SIG-M5 treated with dmso at 0.1 percent for 504 hours (cell line): ENCODE measurements at regions not wholly inside any gene's neighbourhood (a gene's known extent, or its start where the extent isn't known, plus 50 kb on each side); places are given as distances from the start of the nearest gene placed in this dataset.

Experiments
- DNase-seq: peaks from one replicate; lab custom pipeline; 2025; ENCODE audit not compliant: unreplicated experiment; lab: John Stamatoyannopoulos, UW

GRCh38 chr13:91058919-91059318 lies 288.6 kb upstream of the MIR17HG start:
- no peak for DNase-seq

- DNase-seq = no peak
These were observed 280.7 kb upstream of the MIR17HG start for GRCh38 chr13:91066745-91067144.

DNA sequence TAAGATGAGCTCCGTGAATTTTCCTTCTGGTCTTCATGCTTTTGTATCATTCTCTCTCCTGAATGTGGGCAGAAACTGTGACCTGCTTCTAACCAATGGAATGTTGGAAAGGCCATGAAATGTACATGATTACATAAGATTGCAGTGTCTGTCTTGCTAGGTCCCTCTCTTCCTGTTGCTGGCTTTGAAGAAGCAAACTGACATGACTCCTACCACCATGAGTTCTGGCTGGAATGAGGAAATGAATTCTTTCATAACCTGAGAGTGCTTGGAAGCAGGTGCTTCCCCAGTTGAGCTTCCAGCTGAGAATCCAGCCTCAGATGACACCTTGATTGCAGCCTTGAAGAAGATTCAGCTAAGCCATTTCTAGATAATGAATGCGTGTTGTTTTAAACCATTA lies 275.0 kb upstream of the MIR17HG start:
- DNase-seq = peak; percentile 20

- no peak for DNase-seq
These were observed 273.4 kb upstream of the MIR17HG start for GRCh38 chr13:91074091-91074490.

GRCh38 chr13:91076830-91077229 lies 270.7 kb upstream of the MIR17HG start:
- no peak for DNase-seq

GRCh38 chr13:91078093-91078679 lies 269.3 kb upstream of the MIR17HG start:
- DNase-seq = peak; percentile 33

GRCh38 chr13:91079176-91079575 lies 268.3 kb upstream of the MIR17HG start:
- DNase-seq = no peak

DNA sequence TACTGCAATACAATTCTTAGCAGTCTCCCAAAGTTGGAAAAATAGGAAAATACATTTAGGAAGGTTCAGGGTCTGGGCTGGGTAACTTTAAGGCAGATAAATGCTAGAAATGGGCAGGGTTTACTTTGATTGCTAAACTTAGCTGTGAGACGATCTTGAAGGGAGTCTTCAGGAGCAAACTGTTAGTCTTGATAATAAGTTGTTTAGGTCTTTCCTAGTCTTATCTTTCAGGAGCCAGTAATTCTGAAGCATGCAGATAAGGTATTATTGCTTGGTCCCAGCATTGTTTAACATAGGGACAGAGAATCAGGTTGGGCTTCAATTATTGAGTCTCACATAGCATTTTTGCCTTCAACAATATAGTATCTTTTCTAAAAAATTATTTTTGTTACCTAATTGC lies 262.4 kb upstream of the MIR17HG start:
- DNase-seq = no peak

- no peak for DNase-seq
These were observed 260.4 kb upstream of the MIR17HG start for GRCh38 chr13:91086936-91087716.

DNA sequence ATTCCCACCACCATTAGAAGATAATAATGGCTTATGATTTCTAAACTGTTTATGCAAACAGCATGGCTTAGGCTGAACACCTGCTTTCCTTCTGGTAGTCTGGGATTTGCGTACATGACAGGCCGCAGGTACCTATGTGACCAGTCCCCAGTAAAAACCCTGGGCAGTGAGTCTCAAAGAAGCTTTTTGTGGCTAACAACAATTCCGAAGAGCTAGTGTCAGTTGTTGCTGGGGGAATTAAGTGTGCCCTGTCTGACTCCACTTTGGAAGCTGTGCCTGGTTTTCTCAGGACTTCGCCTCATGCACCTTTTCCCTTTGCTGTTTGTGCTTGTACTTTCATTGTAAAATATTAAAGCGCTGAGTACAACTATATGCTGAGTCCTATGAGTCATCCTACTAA lies 250.2 kb upstream of the MIR17HG start:
- no peak for DNase-seq

DNA sequence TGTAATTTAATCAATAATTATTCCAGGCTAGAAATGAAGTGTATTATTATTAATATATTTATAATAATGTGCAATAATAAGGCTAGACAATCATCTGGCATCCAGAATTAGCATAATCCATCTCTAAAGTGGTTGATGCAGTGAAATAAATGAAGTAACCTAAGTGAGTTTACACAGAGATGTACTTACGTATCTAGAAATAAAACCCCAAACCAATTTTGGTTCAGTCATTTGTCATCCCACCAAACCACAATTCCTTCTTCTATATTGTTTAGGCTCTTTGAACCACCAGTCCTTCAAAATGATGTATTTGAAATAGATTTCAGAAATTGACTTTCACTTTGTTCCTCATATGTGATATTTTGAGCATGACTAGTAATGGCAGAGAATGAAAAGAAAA lies 247.6 kb upstream of the MIR17HG start:
- DNase-seq = no peak

GRCh38 chr13:91100944-91101343 lies 246.5 kb upstream of the MIR17HG start:
- no peak for DNase-seq

DNA sequence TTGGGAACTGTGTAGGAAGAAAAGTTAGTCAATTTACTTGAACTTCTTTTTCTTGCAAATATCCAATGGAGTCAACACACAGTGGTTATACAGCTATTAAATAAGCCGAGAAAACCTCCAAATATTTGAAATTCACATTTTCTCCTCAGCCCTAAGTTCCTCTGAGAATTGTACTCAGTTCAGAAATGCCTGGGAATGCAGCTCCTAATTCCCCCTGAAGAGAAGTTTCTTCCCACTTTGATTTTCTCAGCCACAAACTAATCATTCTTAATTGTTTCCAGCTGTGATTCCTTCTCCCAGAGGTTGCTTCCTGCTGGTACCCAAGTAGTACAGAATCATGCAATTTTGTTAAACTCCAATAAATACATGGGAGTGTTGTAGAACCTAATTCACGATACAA lies 246.1 kb upstream of the MIR17HG start:
- DNase-seq = no peak

GRCh38 chr13:91105270-91105669 lies 242.2 kb upstream of the MIR17HG start:
- no peak for DNase-seq

DNA sequence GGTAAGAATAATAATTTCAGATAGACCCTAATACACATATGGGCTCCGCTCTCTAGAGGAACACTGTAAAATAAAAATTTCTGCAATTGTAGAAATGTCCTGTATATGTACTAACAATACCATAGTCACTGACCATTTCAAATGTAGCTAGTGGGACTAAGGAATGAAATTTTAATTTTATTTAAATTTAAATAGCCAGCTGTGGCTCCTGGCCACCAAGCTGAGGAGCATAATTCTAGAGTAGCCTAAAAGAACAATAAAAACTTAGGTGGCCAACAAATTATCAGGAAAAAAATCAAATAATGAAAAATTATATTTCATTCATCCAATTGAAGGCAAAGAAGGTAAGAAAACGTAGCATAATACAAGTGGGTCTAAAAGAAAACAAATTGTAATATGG lies 240.9 kb upstream of the MIR17HG start:
- DNase-seq = no peak

DNA sequence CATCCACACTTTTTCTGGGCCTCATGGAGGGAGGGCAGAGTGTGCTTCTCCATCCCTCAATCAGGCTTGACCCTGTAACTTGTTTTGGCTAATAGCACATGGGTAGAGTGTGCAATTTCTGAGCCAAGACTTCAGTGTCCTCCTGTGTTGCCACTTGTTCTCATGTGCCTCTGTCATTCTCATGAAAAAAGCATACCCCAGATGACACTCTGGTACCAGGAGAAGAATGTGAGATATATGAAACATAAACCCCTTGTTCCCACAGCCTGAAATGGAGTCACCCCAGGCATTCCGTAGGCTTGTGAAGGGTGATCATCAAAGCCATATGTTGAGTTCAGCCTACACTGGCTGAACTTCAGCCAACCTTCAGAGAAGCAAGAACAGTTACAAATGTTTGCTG lies 239.2 kb upstream of the MIR17HG start:
- no peak for DNase-seq

DNA sequence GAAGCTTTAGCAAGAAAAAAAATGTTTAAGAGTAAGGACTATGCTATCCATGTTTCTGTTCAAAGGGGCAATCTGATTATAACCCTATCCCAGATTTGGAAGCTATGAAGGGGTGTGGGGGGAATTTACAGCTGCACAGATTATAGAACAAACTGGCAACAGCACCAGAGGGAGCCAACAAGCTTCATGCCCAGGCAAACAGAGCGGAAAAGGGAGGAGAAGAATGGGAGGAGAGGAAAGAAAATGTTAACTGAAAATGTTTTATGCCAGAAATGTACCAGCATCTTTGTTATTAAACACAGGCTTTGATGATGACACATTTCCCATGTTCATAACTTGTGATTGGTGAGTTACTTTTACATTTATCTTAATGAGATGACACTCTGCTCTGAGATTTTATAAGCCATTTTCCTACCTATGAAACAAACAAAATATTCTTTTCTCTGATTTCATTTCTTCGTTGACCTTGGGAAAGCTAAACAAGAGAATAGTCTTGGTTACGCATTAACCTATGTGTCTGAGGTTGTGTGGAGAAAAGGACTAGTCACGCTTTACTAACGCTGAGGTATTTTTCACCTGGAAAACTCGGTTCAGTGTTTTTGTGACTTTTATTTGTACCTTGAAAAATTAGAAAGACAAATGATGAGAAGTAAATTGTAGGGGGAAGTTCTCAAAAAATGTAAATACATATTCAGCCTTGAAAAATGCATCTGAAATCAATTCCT lies 235.8 kb upstream of the MIR17HG start:
- DNase-seq = no peak

GRCh38 chr13:91112201-91112923 lies 235.1 kb upstream of the MIR17HG start:
- no peak for DNase-seq

GRCh38 chr13:91112924-91113277 lies 234.6 kb upstream of the MIR17HG start:
- DNase-seq = no peak

DNA sequence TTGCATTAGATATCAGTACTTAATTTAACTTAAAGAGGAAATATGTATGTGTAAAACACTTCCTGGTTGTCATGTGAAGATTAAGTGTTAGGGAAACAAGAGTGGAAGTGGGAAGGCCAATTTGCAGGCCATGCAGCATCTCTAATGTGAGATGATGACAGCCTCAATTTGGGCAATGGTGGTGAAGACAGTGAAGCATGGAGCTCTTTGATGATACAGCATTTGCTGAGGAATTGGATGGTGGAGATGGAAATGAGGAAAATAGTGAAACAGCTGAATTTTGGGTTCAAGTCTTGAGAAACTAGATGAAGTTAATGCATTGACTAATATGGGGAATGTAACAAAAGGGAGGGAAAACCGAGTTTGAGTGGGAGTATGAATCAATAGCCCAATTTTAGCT lies 231.7 kb upstream of the MIR17HG start:
- DNase-seq = no peak

DNA sequence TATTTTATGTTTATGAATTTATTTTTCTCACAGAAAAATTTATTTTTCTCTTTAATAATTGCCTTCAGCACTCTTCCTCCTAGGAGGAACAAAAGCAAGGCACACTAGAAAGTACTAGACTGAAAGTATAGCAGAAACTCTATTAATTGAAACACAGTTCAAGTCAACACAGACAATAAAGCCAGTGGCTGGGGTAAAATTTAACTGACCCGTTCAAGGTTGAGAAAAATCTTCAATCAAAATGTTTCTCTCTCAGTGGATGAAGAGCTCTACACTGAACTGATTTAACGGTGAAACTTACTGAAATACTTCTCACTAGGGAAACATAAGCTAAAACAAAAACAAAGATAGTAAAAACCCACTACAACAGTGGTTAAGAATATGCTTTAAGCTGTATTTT lies 230.1 kb upstream of the MIR17HG start:
- DNase-seq = no peak

DNA sequence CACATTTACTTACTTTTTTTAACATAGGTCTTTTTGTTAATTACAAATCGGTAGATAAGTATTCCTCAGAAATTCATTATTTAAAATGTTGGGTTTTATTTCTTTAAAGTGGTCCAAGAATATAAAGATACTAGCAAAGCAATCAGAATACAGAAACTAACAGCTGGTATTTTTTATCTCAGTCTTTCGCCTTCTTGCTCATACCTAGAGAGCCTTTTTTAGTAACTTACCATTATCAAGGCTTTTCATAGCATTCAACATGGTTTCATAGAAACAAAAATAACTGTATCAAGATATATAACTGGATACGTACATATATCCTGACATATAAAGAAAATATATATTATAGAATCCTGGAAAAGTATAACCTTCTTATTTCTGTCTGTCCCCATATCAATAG lies 227.8 kb upstream of the MIR17HG start:
- DNase-seq = no peak
